Right hindlimb (tissue), 1 donor: ENCODE measurements at regions not wholly inside any gene's neighbourhood (a gene's known extent, or its start where the extent isn't known, plus 50 kb on each side); places are given as distances from the start of the nearest gene placed in this dataset.
"Not testable (repeated sequence)": the region's sequence is repeated elsewhere in the genome, so short reads cannot be mapped to it uniquely, and the experiment has no call there.

Experiments
- DNase-seq: peaks from one replicate; pipeline ENCODE4 v3.0.0-alpha.2; 2018

DNA sequence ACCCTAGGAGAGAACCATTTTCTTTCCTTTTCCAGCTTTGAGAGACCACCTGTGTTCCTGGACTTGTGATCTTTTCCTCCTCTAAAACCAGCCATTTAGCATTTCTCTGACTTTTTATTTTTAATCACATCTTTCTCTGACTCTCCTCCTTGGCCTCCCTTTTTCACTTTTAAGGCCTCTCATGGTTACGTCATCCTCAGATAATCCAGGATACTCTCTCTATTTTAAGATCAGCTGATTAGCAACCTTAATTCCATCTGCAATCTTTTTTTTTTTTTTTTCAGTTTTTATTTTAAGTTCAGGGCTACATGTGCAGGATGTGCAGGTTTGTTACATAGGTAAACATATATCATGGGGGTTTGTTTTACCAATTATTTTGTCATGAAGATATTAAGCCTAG lies 54.0 kb downstream of the RFPL4B start:
- no peak for DNase-seq

DNA sequence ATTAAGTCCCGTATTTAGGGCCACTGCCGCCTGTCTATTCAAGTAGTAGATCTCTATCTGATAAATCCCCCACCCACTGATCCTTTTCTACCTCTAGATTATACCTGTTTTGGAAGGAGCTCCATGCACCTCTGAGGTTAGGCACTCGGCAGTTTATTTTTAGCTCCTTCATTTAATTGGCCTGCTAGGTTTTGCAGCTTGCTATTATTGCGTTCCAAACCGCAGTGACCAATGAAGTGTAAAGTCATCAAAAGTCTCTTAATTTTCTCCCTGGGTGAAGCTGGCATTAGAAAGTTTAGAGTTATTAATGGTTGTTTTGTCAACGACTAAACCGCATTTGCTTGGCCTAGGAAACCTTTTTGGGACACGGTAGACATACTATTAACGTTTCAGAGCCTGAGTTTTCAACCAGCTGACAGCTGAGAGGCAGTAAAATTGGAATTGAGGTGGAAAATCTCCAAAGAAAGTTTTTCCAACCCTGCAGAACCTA lies 60.0 kb downstream of the RFPL4B start:
- DNase-seq, result no peak

DNA sequence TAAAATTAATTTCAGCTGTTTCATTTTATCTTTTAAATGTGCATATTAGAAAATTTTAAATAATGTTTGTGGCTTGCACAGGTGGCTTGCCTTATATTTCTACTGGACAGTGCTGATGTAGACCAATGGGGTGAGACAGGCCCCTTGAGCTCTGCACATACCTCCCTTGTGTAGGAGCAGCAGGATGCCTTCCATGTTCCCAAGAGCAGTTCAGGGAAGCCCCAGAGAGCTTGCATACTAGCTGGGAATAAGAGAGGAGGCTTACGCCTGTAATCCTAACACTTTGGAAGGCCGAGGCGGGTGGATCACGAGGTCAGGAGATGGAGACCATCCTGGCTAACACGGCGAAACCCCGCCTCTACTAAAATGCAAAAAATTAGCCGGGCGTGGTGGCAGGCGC lies 61.4 kb downstream of the RFPL4B start:
- no peak for DNase-seq

DNA sequence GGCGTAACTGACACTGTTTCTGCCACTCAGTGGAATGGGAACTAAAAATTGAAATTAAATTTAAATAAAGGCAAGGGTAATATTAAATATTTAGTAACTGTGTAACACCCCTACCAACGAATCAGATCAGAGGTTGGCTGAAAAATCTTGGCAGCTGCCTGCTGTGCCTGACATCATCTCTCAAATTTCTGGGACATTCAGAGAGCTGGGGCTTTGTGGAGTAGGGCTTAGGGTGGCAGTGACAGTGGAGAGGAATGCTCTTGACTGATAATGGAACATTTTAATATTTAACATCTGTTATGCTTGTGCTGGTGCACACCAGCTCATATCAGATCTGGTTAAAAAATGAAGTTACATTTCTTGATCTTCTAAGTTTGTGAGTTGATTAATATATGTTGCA lies 62.2 kb downstream of the RFPL4B start:
- DNase-seq, result peak; percentile 30

DNA sequence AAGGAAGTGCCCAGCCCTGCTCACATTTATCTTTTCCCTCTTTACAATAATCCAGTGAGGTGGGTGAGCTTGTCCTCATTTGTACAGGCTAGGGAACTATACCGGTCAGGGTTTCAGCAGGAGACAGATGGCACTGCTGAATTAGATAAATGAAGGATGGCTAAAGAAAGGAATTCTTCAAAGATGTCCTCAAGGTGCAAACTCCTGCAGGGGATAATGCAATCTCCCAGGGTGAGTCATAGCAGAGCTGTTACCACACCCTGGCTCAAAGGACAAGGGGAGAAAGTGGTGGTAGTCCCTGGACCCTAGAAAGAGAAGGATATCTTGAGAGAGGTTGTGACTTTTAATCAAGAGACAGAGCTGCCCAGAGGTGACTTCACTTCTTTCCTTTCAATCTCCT lies 66.7 kb downstream of the RFPL4B start:
- no peak for DNase-seq

DNA sequence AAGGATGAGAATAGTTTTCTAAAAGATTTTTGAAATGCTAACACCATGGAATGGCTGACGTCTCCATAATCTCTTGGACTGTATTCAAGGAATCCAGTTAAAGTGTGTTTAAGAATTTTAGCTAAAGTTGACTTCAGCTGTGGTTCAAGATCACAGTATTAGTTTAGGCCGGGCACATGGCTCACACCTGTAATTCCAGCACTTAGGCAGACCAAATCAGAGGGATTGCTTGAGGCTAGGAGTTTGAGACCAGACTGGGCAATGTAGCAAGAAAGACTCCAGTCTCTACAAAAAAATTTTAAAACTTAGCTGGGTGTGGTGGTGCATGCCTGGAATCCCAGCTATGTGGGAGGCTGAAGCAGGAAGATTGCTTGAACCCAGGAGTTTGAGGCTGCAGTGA lies 68.2 kb downstream of the RFPL4B start:
- no peak for DNase-seq

DNA sequence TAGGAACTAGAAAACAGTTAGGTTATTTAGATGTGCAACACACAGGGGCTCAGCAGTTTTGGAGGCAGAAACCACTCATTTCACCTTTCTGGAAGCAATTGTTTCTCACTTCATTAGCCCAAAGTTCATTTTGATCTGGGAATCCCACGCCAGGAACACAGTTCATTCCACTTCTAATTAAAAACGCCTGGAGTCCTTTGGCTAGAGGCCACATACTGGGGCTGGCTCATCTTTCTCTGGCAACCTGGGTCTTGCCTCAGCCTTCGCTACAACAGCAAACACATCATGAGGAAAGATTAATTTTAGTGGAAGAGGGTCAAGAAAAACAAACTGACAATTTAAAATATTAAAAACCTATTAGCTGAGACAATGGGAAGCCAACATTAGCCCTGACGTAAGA lies 69.7 kb downstream of the RFPL4B start:
- DNase-seq, result peak; percentile 44

DNA sequence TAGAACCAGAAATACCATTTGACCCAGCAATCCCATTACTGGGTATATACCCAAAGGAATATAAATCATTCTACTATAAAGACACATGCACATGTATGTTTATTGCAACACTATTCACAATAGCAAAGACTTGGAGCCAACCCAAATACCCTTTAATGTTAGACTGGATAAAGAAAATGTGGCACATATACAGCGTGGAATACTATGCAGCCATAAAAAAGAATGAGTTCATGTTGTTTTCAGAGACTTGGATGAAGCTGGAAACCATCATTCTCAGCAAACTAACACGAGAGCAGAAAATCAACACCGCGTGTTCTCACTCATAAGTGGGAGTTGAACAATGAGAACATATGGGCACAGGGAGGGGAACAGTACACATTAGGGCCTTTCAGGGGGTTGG lies 79.9 kb downstream of the RFPL4B start:
- not testable (repeated sequence) for DNase-seq

DNA sequence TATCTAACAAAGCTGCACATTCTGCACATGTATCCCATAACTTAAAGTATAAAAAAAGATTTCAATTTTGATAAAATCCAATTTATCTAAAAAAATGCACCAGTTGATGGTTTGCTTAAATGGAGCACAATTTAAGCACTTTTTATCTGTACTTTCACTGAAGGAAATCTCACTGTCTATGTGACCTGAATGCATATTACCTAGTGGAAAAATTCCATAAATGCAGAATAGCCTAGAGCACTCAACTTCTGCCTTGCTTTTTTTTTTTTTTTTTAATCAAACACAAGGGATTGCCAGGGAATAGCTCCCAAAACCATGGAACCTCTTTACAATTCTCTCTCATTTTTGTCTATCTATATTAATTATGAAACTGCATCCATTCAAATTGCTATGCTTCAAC lies 80.4 kb downstream of the RFPL4B start:
- DNase-seq, result no peak

DNA sequence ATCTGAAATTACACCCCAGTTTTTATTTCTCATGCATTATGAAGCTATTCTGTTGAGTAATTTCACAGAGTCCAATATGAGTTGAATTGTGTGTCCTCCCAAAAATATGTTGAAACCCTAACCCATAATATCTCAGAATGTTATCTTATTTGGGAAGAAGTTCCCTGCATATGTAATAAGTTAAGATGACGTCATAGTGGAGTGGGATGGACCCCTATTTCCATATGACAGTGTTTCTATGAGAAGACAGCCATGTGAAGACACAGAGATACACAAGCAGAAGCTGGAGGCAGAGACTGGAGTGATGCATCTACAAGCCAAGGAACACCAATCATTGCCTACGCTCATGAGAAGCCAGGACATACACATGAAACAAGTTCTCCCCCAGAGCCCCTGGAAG lies 81.3 kb downstream of the RFPL4B start:
- no peak for DNase-seq

DNA sequence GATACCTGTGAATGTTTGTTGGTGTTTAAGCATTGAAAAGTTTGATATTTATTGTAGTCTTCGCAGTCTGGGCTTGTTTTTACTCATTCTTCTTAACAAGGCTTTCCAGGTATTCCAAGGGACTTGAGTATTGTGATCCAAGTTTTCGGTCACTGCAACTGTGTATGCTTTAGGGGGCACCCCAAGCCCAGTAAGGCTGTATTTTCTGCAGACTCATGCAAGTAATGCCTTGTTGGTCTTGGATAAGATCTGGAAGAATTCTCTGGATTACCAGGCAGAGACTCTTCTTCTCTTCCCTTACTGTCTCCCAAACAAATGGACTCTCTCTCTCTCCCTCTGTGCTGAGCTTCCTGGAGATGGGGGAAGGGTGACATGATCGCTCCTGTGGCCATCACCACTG lies 82.1 kb downstream of the RFPL4B start:
- no peak for DNase-seq

DNA sequence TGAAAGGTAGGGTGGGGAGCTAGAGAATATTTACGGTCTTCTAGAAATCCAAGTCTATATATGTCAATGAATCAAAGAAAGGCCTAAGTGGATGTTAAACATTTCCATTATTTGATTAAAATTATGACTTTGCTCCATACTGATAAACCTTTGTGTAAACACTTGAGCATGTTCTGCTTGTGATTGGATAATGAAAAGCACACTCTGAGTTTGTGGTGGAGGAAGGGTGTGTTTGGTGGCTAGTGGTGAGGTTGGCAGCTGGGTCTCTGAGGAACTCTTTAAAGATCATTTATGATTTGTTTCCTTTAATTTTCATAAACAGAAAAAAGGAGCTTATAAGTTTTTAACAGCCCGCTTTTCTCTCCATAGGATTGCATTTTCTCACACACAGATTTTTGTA lies 84.7 kb downstream of the RFPL4B start:
- DNase-seq, result no peak

DNA sequence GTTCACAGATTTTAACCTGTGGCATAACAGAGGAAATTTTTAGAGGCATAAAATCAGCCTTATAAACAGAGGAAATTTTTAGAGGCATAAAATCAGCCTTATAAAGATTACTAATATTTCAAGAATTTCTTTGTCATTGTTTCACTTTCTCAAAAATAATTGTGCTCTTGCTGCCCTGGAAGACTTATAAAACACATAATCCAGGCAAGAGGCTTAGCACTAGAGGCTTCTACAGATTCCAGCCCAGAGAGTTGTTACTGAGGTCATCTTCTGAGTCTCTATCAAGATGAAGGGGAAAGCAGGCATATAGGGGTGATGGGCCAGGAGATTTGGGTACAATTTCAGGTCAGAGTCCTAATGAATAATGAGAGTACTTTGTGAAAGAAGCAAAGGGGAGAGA lies 85.7 kb downstream of the RFPL4B start:
- DNase-seq, result no peak

DNA sequence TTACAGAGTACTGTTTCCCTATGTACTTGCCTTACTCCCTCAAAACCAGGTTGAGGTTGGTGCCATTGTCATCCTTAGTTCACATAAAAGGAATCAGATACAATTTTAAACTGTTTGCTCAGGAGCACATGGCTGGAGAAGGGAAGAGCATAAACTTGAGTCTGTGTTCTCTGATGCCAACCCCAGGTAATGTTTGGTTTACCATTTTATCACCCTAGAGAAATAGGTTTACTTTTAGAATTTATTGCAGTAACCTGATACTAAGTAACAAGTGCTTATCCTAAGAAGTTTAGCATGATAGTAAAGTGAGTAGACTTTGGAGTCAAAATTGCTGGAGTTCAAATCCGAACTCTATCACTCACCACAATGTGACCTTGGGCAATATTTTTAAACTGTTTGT lies 86.3 kb downstream of the RFPL4B start:
- no peak for DNase-seq

DNA sequence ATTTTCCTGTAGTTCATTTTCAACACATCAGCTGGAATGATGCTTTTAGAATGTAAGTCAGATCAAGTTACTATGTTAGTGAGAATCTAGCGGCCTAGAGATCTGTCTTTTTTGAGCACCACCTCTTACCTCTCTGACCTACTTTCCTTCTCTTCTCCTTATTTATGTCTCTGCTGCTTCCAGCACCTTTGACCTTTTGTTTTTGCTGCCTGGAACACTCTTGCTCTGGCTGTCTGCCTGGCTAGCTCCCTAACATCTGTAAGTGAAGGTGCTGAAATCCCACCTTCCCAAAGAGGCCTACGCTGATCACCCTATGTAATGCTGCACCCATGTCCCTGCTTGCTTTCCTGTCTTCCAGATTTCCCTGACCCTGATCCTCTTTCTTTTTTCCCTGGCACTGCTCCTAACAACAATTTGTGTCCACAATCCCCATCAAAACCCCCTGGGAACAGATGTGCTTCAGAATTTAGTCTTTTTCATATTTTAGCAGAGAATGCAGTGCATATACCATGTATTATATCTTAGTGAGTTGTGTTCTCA lies 87.8 kb downstream of the RFPL4B start:
- DNase-seq, result peak; percentile 34

DNA sequence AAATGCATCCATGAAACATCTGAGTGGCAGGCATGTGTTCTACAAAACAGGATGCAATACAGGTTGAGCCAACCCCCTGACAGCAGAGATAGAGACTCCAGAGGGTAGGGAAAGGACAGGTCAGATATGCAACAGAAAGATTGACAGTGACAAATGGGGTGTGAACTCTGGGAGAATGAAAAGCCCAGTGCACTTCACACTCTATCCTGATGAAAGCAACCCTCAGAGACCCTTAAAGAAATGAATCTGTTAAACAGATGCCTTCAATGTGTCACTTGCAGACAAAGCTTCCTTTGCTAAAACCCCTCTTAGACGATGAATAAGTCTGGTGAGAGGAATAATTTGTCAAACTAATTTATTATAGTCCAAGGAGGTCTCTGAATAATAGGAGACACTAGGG lies 89.9 kb downstream of the RFPL4B start:
- no peak for DNase-seq

DNA sequence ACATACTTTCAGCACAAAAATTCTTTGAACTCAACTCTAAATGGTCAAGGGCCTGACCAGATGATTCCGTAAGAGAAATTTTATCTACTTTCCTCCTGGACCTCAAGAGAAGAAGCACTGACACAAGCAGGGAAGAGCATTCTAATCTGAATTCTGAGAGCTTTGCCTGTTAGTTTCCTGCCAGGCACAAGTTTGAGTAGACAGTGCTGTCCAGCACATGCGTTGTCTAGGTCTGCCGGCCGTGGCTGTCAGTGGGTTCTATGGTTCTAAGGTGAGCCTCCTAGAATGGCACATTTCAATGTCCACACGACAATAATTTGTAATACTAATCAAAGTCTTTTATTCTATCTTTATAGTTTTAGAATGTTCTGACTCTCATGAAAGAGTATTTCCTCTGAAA lies 91.9 kb downstream of the RFPL4B start:
- no peak for DNase-seq

DNA sequence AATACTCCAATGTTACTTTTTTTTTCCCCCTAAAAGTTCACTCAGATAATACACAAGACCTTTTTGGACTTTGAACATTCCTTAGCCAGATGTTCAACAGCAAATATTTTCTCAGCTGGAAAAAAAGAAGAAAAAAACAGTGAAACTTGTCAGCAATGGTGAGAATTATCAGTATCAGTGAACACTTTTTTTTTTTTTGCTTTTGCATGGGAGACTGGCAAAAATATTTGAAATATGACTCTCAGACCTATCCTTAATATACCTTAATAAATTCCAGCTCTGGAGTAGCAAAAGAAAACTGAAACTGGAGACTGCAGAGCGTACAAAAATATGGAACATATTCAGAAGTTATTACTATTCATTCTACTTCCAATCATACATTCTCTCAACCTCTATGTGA lies 92.3 kb downstream of the RFPL4B start:
- no peak for DNase-seq

DNA sequence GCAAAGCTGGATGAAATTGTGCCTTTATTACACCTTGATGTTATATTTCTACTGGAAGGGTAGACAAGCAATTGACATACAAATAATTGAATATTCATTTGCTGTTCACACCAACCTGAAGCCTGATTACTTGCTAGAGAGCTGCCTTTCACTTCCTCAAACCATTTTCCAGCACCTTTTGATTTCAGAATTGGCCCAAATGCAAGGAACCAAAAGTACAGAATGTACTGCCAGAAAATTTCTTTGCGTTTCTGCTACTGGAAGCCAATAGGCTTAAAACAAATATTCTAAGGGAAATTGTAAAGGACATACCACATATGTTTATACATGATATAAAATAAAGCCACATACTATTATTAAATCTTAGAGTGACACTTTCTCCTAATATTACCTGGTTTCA lies 94.5 kb downstream of the RFPL4B start:
- peak; percentile 25 for DNase-seq

DNA sequence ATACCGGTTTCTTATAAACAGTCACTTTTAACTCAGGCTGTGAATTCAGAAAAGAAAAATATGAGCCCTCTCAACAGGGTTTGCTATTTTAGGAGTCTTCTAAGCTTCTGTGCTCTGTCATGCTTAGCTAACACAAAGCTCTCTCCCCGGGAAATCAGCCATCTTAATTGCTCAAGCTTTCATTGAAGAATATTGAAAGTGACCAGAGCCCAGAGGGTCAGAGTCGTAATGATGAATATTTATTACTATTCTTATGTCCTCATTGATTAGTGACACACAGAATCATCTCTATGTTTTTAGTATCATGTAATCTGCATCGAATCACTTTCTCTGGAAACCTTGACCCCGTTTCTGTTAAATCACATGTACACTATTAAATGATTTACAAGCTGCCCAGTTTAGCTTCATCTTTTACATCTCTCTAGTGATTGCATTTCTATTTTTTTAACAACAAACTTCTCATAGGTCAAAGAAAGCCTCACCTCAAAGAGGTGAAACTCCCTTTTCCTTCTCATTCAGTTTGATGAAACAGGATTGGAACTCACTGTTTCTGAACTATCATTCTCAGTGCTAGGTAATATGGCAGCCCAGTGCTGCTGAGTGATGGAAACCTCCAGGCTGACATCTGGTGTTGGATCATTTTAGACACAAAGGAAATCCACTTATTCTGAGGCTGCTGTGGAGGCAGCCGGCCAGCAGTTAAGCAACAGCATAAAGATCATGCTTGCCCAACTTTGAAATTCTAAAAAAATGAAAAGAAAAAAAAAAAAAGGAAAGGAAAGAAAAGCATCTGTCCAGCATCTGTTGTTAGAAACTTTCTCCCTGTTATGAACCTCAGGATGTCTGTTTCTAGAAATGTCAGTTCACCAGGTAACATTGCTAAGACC lies 96.3 kb downstream of the RFPL4B start:
- peak; percentile 66 for DNase-seq

DNA sequence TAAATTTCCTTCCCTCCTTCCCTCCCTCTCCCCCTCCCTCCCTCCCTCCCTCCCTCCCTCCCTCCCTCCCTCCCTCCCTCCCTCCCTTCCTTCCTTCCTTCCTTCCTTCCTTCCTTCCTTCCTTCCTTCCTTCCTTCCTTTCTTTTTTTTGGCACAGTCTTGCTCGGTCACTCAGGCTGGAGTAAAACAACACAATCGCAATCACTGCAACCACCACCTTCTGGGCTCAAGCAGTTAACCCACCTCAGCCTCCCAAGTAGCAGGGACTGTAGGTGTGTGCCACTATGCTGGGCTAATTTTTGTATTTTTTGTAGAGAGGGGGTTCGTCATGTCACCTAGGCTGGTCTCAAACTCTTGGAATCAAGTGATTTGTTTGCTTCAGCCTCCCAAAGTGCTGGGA lies 101.7 kb downstream of the RFPL4B start:
- DNase-seq, result not testable (repeated sequence)

DNA sequence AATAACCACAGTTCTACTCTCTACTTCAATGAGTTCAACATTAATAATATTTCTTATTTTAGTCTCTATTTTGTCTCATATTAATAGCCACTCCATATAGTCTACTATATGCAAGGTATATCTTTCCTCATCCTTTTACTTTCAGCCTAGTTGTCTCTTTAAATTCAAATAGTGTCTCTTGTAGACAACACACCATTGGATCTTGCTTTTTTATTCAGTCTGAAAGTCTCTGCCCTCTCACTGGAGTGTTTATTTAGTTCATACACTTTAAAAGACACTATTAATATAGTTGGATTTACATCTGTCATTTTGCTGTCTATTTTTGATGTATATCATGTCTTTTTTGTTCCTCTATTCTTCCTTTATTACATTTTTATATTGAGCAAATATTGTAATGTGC lies 103.5 kb downstream of the RFPL4B start:
- DNase-seq, result no peak

DNA sequence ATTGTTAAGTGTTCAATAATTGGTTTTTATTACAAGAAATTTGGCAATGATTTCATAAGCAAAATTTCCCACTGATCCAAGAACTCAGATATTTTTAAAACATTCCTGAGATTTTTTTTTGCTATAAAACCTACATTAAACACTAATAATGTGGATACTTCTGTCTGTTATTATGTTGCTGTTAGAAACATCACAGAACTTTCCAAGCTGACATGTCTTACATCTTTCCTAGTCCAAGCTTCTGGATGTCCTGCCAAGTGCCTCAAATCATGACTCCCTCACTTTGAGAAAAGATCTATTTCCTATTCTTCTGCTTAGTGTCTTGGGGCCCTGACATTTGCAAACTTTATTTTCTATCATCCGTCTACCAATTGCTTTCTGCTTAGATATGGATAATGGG lies 110.8 kb downstream of the RFPL4B start:
- no peak for DNase-seq

DNA sequence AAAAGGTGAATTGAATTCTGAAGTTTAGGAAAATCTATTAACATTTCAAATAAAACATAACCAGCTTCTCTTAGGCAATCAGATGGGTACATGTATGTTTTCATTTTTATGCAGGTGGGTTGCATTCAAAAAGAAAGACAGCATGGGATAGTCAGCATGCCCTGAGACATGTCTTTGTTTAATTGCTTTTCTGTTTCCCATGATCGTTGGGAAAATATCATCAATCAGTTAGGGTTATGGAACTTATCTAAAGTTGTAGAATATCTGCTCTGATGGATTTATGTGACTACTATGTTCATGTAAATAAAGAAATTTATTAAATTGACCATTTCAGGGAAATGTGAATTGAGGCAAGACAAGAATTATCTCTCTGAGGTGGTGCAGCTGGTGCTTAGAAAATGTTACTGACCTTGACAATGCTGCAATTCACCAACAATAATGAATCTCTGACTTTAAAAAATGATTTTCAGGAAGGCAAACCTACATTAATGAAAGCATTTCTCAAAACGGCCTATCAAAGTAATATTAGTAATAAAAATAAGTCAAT lies 112.7 kb downstream of the RFPL4B start:
- DNase-seq, result no peak
